SK-N-SH treated with all-trans-retinoic acid at 6 μM for 48 hours (cell line): ENCODE measurements at regions not wholly inside any gene's neighbourhood (a gene's known extent, or its start where the extent isn't known, plus 50 kb on each side); places are given as distances from the start of the nearest gene placed in this dataset.

Source experiments
- ESRRG ChIP-seq: fragments of 250-450 bp; sonication (Bioruptor Pico); IDR thresholded peaks from 2 replicates; pipeline ENCODE4 v1.6.1; 2021; ENCODE audit warnings: mild to moderate bottlenecking
- ISL1 ChIP-seq: fragments of 250-450 bp; sonication (Bioruptor Pico); IDR thresholded peaks from 2 replicates; pipeline ENCODE4 v2.1.2; 2022; ENCODE audit warnings: mild to moderate bottlenecking, moderate library complexity
- PATZ1 ChIP-seq: fragments of 250-450 bp; sonication (Bioruptor Pico); IDR thresholded peaks from 2 replicates; pipeline ENCODE4 v1.8.0; 2020; ENCODE audit warnings: mild to moderate bottlenecking, moderate library complexity, borderline replicate concordance
- SNAI2 ChIP-seq: fragments of 250-450 bp; sonication (Bioruptor Pico); IDR thresholded peaks from 2 replicates; pipeline ENCODE4 v1.5.0; 2020; ENCODE audit warnings: mild to moderate bottlenecking, moderate library complexity
- TCF4 ChIP-seq: fragments of 250-450 bp; sonication (Bioruptor Pico); IDR thresholded peaks from 2 replicates; pipeline ENCODE4 v1.8.0; 2021; ENCODE audit warnings: mild to moderate bottlenecking, moderate library complexity, borderline replicate concordance
- TOX ChIP-seq: fragments of 250-450 bp; sonication (Bioruptor Pico); IDR thresholded peaks from 2 replicates; pipeline ENCODE4 v1.8.0; 2021; ENCODE audit warnings: mild to moderate bottlenecking, moderate library complexity, borderline replicate concordance

GRCh38 chr1:147379889-147380288 is 137.4 kb downstream of the CHD1L start:
- TF ChIP-seq PATZ1 (CRISPR knock-in tag) (no peak), TOX (CRISPR knock-in tag) (no peak), SNAI2 (CRISPR knock-in tag) (no peak), ISL1 (CRISPR knock-in tag) (no peak), ESRRG (CRISPR knock-in tag) (no peak), TCF4 (CRISPR knock-in tag) (no peak)
